IMR-90 (cell line): ENCODE measurements at regions not wholly inside any gene's neighbourhood (a gene's known extent, or its start where the extent isn't known, plus 50 kb on each side); places are given as distances from the start of the nearest gene placed in this dataset.

ENCODE experiments used
- ATAC-seq: fragments of 200-7000 bp; cut with Tn5 transposase; 2 replicates; pipeline ENCODE4 v1.9.1; 2020; ENCODE audit warnings: low read depth, mild to moderate bottlenecking, moderate library complexity
- BruUV-seq: library from RNA; stranded (reverse); fragments of 400-500 nt; replicated peaks from 2 replicates; lab custom pipeline; 2021; lab: Mats Ljungman, UMichigan
- CTCF ChIA-PET: fragments of 300-600 bp; formaldehyde crosslinking; extraction: SDS; loops from one replicate; lab custom pipeline; 2021; ENCODE audit warnings: antibody characterized with exemption; lab: Yijun Ruan, JAX
- POLR2A ChIA-PET: fragments of 300-600 bp; sonication (Branson Sonifier 250); formaldehyde crosslinking; loops from one replicate; lab custom pipeline; 2022; ENCODE audit warnings: antibody characterized with exemption; ENCODE audit not compliant: unreplicated experiment; lab: Charles Lee
- DNase-seq: peaks from one replicate; pipeline ENCODE4 v3.0.0; 2013
- H2AFZ ChIP-seq: replicated peaks from 2 replicates; pipeline ENCODE3; 2013; ENCODE audit warnings: low read length, mild to moderate bottlenecking; ENCODE audit not compliant: poor library complexity
- H2AK5ac ChIP-seq: 2 replicates; pipeline ENCODE4 v1.6.1; 2013; ENCODE audit warnings: low read depth, low read length, inconsistent platforms
- H2AK9ac ChIP-seq: replicated peaks from 2 replicates; pipeline ENCODE3; 2013; ENCODE audit warnings: mild to moderate bottlenecking, low read depth, low read length, moderate library complexity; ENCODE audit not compliant: poor library complexity
- H2BK120ac ChIP-seq: 2 replicates; pipeline ENCODE4 v1.6.1; 2013; ENCODE audit warnings: low read depth, low read length, inconsistent platforms
- H2BK15ac ChIP-seq: 3 replicates; pipeline ENCODE4 v1.6.1; 2013; ENCODE audit warnings: low read depth, low read length, inconsistent platforms
- H2BK20ac ChIP-seq: 2 replicates; pipeline ENCODE4 v1.6.1; 2013; ENCODE audit warnings: low read depth, mild to moderate bottlenecking, inconsistent platforms, low read length, moderate library complexity
- H2BK5ac ChIP-seq: 2 replicates; pipeline ENCODE4 v1.6.1; 2013; ENCODE audit warnings: mild to moderate bottlenecking, low read depth, low read length, inconsistent platforms; ENCODE audit not compliant: poor library complexity, severe bottlenecking
- H3K14ac ChIP-seq: replicated peaks from 2 replicates; pipeline ENCODE4 v1.6.1; 2013; ENCODE audit warnings: low read depth, low read length, inconsistent platforms
- H3K18ac ChIP-seq: 2 replicates; pipeline ENCODE4 v1.6.1; 2013; ENCODE audit warnings: low read depth, low read length, control low read depth
- H3K23ac ChIP-seq: 2 replicates; pipeline ENCODE4 v1.6.1; 2013; ENCODE audit warnings: low read depth, low read length, inconsistent platforms
- H3K27ac ChIP-seq: 2 replicates; pipeline ENCODE4 v1.5.1; 2013; ENCODE audit warnings: mild to moderate bottlenecking, control low read depth, low read length; ENCODE audit not compliant: insufficient read depth
- H3K27me3 ChIP-seq: 2 replicates; pipeline ENCODE4 v1.6.1; 2013; ENCODE audit warnings: low read length; ENCODE audit not compliant: control insufficient read depth, insufficient read depth
- H3K36me3 ChIP-seq: 2 replicates; pipeline ENCODE4 v1.6.1; 2013; ENCODE audit warnings: low read length, mixed read lengths; ENCODE audit not compliant: control insufficient read depth, insufficient read depth
- H3K4ac ChIP-seq: 2 replicates; pipeline ENCODE4 v1.6.1; 2013; ENCODE audit warnings: low read depth, low read length, inconsistent platforms
- H3K4me1 ChIP-seq: 2 replicates; pipeline ENCODE4 v1.6.1; 2013; ENCODE audit warnings: low read length, mixed read lengths; ENCODE audit not compliant: control insufficient read depth, insufficient read depth
- H3K4me2 ChIP-seq: 2 replicates; pipeline ENCODE4 v1.6.1; 2013; ENCODE audit warnings: low read depth, mild to moderate bottlenecking, control low read depth, low read length, moderate library complexity
- H3K4me3 ChIP-seq: 2 replicates; pipeline ENCODE4 v1.5.1; 2013; ENCODE audit warnings: low read depth, mild to moderate bottlenecking, control low read depth, low read length, moderate library complexity; ENCODE audit not compliant: insufficient read depth
- H3K56ac ChIP-seq: 2 replicates; pipeline ENCODE4 v1.6.1; 2013; ENCODE audit warnings: low read length, inconsistent platforms; ENCODE audit not compliant: insufficient read depth; ENCODE audit errors: extremely low read depth
- H3K79me1 ChIP-seq, 2 experiments: 2 replicates each; pipeline ENCODE4 v1.6.1; 2013; ENCODE audit warnings: low read length in 2 of 2, inconsistent platforms in 1 of 2, low read depth in 1 of 2
- H3K9ac ChIP-seq: 2 replicates; pipeline ENCODE4 v1.6.1; 2013; ENCODE audit warnings: low read depth, low read length, control low read depth
- H3K9me1 ChIP-seq: 2 replicates; pipeline ENCODE4 v1.6.1; 2013; ENCODE audit warnings: low read length, inconsistent platforms; ENCODE audit not compliant: insufficient read depth
- H3K9me3 ChIP-seq: 2 replicates; pipeline ENCODE4 v1.6.1; 2013; ENCODE audit warnings: low read length; ENCODE audit not compliant: control insufficient read depth, insufficient read depth
- H4K20me1 ChIP-seq: 2 replicates; pipeline ENCODE4 v1.6.1; 2013; ENCODE audit warnings: low read length, inconsistent platforms; ENCODE audit not compliant: insufficient read depth
- H4K5ac ChIP-seq: 2 replicates; pipeline ENCODE4 v1.6.1; 2013; ENCODE audit warnings: mild to moderate bottlenecking, low read depth, low read length, control low read depth
- H4K8ac ChIP-seq, 2 experiments: 2 replicates each; pipeline ENCODE4 v1.6.1; 2013; ENCODE audit warnings: low read depth in 2 of 2, low read length in 2 of 2, control low read depth in 1 of 2, inconsistent platforms in 1 of 2
- H4K91ac ChIP-seq: 2 replicates; pipeline ENCODE4 v1.6.1; 2013; ENCODE audit warnings: low read depth, low read length, inconsistent platforms; ENCODE audit not compliant: insufficient read depth
- BHLHE40 ChIP-seq: fragments of 150-350 bp; IDR thresholded peaks from 2 replicates; pipeline ENCODE4 v1.6.1; 2016; ENCODE audit warnings: mild to moderate bottlenecking, low read depth, low read length
- CEBPB ChIP-seq: IDR thresholded peaks from 2 replicates; pipeline ENCODE4 v1.6.1; 2012; ENCODE audit warnings: low read depth, low read length, improper control_type of control experiment
- CHD1 ChIP-seq: IDR thresholded peaks from 2 replicates; pipeline ENCODE4 v1.6.1; 2012; ENCODE audit warnings: low read depth, low read length, improper control_type of control experiment
- CTCF ChIP-seq: conservative IDR thresholded peaks from 2 replicates; pipeline ENCODE4 v1.5.1; 2012; ENCODE audit warnings: mild to moderate bottlenecking, low read depth, low read length, improper control_type of control experiment
- FOS ChIP-seq: fragments of 150-350 bp; IDR thresholded peaks from 2 replicates; pipeline ENCODE4 v1.6.1; 2016; ENCODE audit warnings: low read depth, low read length
- MAFK ChIP-seq: IDR thresholded peaks from 2 replicates; pipeline ENCODE4 v1.6.1; 2012; ENCODE audit warnings: low read depth, low read length, improper control_type of control experiment
- MAZ ChIP-seq: IDR thresholded peaks from 2 replicates; pipeline ENCODE4 v1.6.1; 2012; ENCODE audit warnings: low read depth, mild to moderate bottlenecking, low read length, improper control_type of control experiment, moderate library complexity, borderline replicate concordance
- MXI1 ChIP-seq: IDR thresholded peaks from 2 replicates; pipeline ENCODE4 v1.6.1; 2012; ENCODE audit warnings: low read depth, mild to moderate bottlenecking, low read length, moderate library complexity, borderline replicate concordance
- NFE2L2 ChIP-seq: fragments of 150-350 bp; IDR thresholded peaks from 2 replicates; pipeline ENCODE4 v1.6.1; 2016; ENCODE audit warnings: low read depth, mild to moderate bottlenecking, low read length
- POLR2A ChIP-seq: IDR thresholded peaks from 2 replicates; pipeline ENCODE4 v1.6.1; 2012; ENCODE audit warnings: mild to moderate bottlenecking, low read depth, low read length
- RAD21 ChIP-seq: IDR thresholded peaks from 2 replicates; pipeline ENCODE4 v1.6.1; 2012; ENCODE audit warnings: low read length, improper control_type of control experiment
- RCOR1 ChIP-seq: IDR thresholded peaks from 2 replicates; pipeline ENCODE4 v1.6.1; 2012; ENCODE audit warnings: mild to moderate bottlenecking, low read length, improper control_type of control experiment; ENCODE audit not compliant: insufficient replicate concordance
- RFX5 ChIP-seq: IDR thresholded peaks from 2 replicates; pipeline ENCODE4 v1.8.0; 2012; ENCODE audit warnings: low read depth, mild to moderate bottlenecking, low read length, moderate library complexity
- SMC3 ChIP-seq: fragments of 150-350 bp; IDR thresholded peaks from 2 replicates; pipeline ENCODE4 v1.6.1; 2016; ENCODE audit warnings: low read depth, mild to moderate bottlenecking, antibody characterized with exemption, low read length, moderate library complexity
- USF2 ChIP-seq: fragments of 150-350 bp; IDR thresholded peaks from 2 replicates; pipeline ENCODE4 v1.6.1; 2017; ENCODE audit warnings: mild to moderate bottlenecking, antibody characterized with exemption, low read length, low read depth
- WGBS, 2 experiments: methylation state at CpG; one replicate each; pipeline versions ENCODE4 v1.1.5 to v1.1.7; 2013; ENCODE audit warnings: missing lambda C conversion rate in 2 of 2; ENCODE audit not compliant: insufficient read length in 1 of 2; ENCODE audit errors: extremely low coverage in 2 of 2; 5-methylcytosine and 5-hydroxymethylcytosine counted together
- dilution Hi-C: fragments of 300-500 bp; cut with HindIII; formaldehyde crosslinking; loops from one replicate; pipeline ENCODE4 v1.14.3; 2018; ENCODE audit warnings: low sequenced_read_pairs; ENCODE audit not compliant: unreplicated experiment
- in situ Hi-C: fragments of 300-500 bp; cut with MboI; formaldehyde crosslinking; loops from 3 replicates; pipeline ENCODE4 v1.14.3; 2019; ENCODE audit warnings: low sequenced_read_pairs, inconsistent platforms, mixed read lengths
- intact Hi-C: fragments of 100-400 bp; cut with micrococcal nuclease; formaldehyde crosslinking; loops from 2 replicates; pipeline ENCODE4 v1.10.0; 2022

GRCh38 chr1:87759421-87760087 lies 430.9 kb downstream of the LMO4 start:
- Histone ChIP-seq H2BK120ac (no peak overlapping the region), H3K36me3 (no peaks in the 10 kb centered on the region), H3K14ac (no peak overlapping the region), H2AK9ac (no peak overlapping the region), H3K27ac (peak overlapping the region; percentile 59), H4K5ac (peak overlapping the region; percentile 72), H3K79me1 (no peaks in the 10 kb centered on the region), H4K91ac (no peak overlapping the region; the same call in 1 of the 2 replicates), H3K9me1 (no peaks in the 10 kb centered on the region), H3K4me2 (peak overlapping the region; percentile 5; the same call in 1 of the 2 replicates), H3K56ac (no peak overlapping the region), H3K4ac (peak overlapping the region; percentile 8; the same call in 1 of the 2 replicates), H2BK15ac (peak overlapping the region; percentile 2; the same call in 1 of the 3 replicates), H3K27me3 (no peaks in the 10 kb centered on the region), H3K18ac (peak overlapping the region; percentile 54), H3K4me1 (peaks cover 9% of the 10 kb centered on the region), H3K9ac (no peak overlapping the region), H2AK5ac (no peak overlapping the region), H3K9me3 (no peaks in the 10 kb centered on the region), H3K23ac (no peak overlapping the region), H4K20me1 (no peaks in the 10 kb centered on the region), H2BK5ac (no peak overlapping the region), H2AFZ (no peak overlapping the region), H4K8ac (0 out of 4 replicates have a peak overlapping the region, but pooled peaks of 1 of the 2 experiments have one; percentile 49), H3K4me3 (no peak overlapping the region), H2BK20ac (no peak overlapping the region)
- intact Hi-C loops (loop anchor here (10.0 kb wide), 1 partner anchor 1885 kb away; no protein-coding TSS in a partner anchor), dilution Hi-C loops (no loop called here), in situ Hi-C loops (no loop called here)
- TF ChIP-seq CEBPB (no peak), MAZ (no peak), BHLHE40 (no peak), NFE2L2 (no peak), USF2 (no peak), RCOR1 (no peak), CHD1 (no peak), SMC3 (no peak), RFX5 (no peak), MAFK (no peak), POLR2A (no peak), FOS (no peak), MXI1 (no peak), CTCF (no peak), RAD21 (no peak)
- WGBS, 2 experiments, result no CpG with 5 or more reads among the region's 4 CpGs
- ATAC-seq, result no peak; the same call in 1 of the 2 replicates
- DNase-seq, result no peak
- POLR2A ChIA-PET, result no interaction called here
- CTCF ChIA-PET, result no interaction called here
- BruUV-seq, result no TSS peak
